ENCODE measurements at regions not wholly inside any gene's neighbourhood (a gene's known extent, or its start where the extent isn't known, plus 50 kb on each side); places are given as distances from the start of the nearest gene placed in this dataset.

DNA sequence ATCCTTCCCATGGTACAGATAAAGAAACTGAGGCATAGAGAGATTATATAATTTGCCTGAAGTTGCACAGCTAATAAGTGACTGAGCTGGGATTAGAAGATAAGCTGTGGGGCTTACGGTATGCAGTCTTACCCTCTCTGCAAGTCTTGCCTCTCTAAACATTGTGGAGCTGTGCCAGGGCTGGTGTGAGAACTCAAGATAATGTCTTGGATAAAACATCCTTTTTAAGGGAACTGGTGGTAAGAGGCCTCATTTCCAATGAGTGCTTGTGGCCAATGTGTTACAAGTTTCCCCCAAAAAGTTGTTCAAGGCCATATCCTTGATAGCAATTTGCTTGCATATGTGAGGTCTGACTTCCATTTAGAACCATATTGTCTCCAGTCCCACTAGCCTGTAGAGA, 84.3 kb upstream of the ETAA1 start:
- no peaks in the 10 kb centered on the region for H3K36me3 Mint-ChIP-seq (ENCODE audit: low read depth, unreplicated experiment)
- no peak for DNase-seq (ENCODE audit: low spot score)
- TF ChIP-seq, protein P1, sequence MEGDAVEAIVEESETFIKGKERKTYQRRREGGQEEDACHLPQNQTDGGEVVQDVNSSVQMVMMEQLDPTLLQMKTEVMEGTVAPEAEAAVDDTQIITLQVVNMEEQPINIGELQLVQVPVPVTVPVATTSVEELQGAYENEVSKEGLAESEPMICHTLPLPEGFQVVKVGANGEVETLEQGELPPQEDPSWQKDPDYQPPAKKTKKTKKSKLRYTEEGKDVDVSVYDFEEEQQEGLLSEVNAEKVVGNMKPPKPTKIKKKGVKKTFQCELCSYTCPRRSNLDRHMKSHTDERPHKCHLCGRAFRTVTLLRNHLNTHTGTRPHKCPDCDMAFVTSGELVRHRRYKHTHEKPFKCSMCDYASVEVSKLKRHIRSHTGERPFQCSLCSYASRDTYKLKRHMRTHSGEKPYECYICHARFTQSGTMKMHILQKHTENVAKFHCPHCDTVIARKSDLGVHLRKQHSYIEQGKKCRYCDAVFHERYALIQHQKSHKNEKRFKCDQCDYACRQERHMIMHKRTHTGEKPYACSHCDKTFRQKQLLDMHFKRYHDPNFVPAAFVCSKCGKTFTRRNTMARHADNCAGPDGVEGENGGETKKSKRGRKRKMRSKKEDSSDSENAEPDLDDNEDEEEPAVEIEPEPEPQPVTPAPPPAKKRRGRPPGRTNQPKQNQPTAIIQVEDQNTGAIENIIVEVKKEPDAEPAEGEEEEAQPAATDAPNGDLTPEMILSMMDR (IDR thresholded peaks at IDR 0.05; ENCODE audit: unreplicated experiment), result no peak
- no peak overlapping the region for H3K27ac Mint-ChIP-seq (ENCODE audit: unreplicated experiment)
- H3K9me3 Mint-ChIP-seq (ENCODE audit: unreplicated experiment), result no peaks in the 10 kb centered on the region
- H3K27me3 Mint-ChIP-seq (ENCODE audit: unreplicated experiment), result peaks cover 1% of the 10 kb centered on the region
- no peaks in the 10 kb centered on the region for H3K4me1 Mint-ChIP-seq (ENCODE audit: unreplicated experiment)
- no peak overlapping the region for H3K4me3 Mint-ChIP-seq (ENCODE audit: unreplicated experiment)

DNA sequence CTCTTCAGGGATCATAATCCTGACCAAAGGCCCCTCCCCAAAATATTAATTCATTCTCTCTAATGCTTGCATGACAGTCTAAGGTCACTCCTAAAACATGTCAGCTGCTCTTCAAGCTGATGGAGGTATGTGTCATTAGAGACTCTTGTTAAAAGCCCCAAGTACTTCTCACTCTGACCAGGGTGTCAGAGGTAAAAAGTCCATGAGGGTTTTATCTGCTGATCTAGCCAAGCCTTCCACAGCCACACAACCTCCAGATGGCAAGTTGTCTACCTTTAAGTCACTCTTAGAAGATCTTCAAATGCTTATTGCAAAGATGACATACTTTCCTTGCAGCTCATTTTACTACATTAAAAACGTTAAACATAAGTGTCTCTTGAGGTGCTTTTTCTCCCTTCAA, 83.6 kb upstream of the ETAA1 start:
- Mint-ChIP-seq H3K4me3 (ENCODE audit: unreplicated experiment) (no peak overlapping the region), H3K36me3 (ENCODE audit: low read depth, unreplicated experiment) (no peaks in the 10 kb centered on the region), H3K9me3 (ENCODE audit: unreplicated experiment) (no peaks in the 10 kb centered on the region), H3K4me1 (ENCODE audit: unreplicated experiment) (no peaks in the 10 kb centered on the region), H3K27ac (ENCODE audit: unreplicated experiment) (no peak overlapping the region), H3K27me3 (ENCODE audit: unreplicated experiment) (peaks cover 1% of the 10 kb centered on the region)
- DNase-seq (ENCODE audit: low spot score), result no peak
- TF ChIP-seq, protein P1 (IDR thresholded peaks at IDR 0.05; ENCODE audit: unreplicated experiment), result no peak

DNA sequence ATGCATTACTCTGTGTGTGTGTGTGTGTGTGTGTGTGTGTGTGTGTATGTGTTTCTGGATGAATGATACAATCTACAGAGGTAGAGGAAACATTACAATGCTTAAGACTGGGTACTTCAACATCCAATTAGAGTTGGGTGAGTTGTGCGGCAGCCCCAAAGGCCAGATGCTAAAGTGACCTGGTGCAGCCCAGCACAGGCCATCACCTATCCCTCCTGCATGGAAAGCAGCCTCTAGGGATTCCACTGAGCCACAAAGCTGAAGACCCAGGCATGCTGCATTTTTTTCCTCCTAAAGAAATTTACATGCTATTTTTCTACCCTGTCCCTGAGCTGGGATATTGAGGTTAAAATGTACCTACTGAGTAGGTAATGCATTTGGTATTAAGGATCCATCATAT, 79.1 kb upstream of the ETAA1 start:
- Mint-ChIP-seq H3K27me3 (ENCODE audit: unreplicated experiment) (peaks cover 1% of the 10 kb centered on the region), H3K27ac (ENCODE audit: unreplicated experiment) (no peak overlapping the region)
- DNase-seq (ENCODE audit: low spot score), result no peak

DNA sequence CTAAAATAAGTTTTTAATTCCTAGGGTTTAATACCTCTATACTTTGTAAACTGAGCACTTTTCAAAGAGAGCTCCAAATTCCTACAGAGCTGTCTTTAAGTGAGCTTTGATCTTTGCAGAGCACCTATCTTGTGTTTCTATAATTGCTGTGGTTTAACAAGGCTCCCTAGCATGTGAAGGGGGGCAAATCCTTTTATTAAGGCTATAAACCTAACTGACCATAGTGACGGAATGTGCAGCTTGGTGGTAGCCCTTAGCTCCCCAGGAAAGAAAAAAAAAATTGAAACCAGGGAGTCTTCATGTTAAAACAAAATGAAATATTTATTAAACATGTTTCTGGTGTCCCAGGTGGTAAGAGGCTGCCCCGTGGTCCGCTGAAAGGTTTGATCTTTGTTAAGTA, 78.6 kb upstream of the ETAA1 start:
- Mint-ChIP-seq H3K4me3 (ENCODE audit: unreplicated experiment) (no peak overlapping the region), H3K27me3 (ENCODE audit: unreplicated experiment) (peaks cover 1% of the 10 kb centered on the region), H3K36me3 (ENCODE audit: low read depth, unreplicated experiment) (no peaks in the 10 kb centered on the region), H3K27ac (ENCODE audit: unreplicated experiment) (no peak overlapping the region), H3K9me3 (ENCODE audit: unreplicated experiment) (no peaks in the 10 kb centered on the region), H3K4me1 (ENCODE audit: unreplicated experiment) (peaks cover 3% of the 10 kb centered on the region)
- TF ChIP-seq, protein P1 (IDR thresholded peaks at IDR 0.05; ENCODE audit: unreplicated experiment), result no peak
- no peak for DNase-seq (ENCODE audit: low spot score)

More for the DNA sequence above, 79.1 kb upstream of the ETAA1 start:
- no peaks in the 10 kb centered on the region for H3K36me3 Mint-ChIP-seq (ENCODE audit: low read depth, unreplicated experiment)
- H3K9me3 Mint-ChIP-seq (ENCODE audit: unreplicated experiment), result no peaks in the 10 kb centered on the region
- peaks cover 3% of the 10 kb centered on the region for H3K4me1 Mint-ChIP-seq (ENCODE audit: unreplicated experiment)
- H3K4me3 Mint-ChIP-seq (ENCODE audit: unreplicated experiment), result no peak overlapping the region
- TF ChIP-seq, protein P1 (IDR thresholded peaks at IDR 0.05; ENCODE audit: unreplicated experiment), result no peak

DNA sequence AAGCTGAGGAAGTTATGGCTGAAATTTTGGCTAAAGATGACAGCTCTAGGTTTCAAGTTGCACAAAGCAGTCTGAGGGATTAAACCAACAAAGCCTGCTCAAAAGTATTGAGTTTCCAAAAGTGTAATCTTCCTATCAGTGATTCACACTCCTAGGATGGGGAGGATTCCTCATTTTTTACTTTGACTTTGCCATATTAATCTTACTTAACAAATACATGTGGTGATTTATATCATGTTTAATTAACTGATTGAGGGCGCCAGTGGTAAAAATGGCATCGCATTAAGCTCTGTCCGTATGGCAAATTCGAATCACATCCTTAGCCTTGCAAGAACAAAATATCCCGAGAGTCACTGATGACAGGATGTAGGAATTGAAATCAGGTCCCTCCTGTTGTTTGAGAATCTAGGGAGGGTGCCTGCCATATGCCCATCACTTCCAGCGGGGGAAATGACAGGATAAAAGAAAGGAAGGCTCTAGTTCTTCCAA, 78.1 kb upstream of the ETAA1 start:
- Mint-ChIP-seq H3K27me3 (ENCODE audit: unreplicated experiment) (peaks cover 1% of the 10 kb centered on the region), H3K4me1 (ENCODE audit: unreplicated experiment) (peaks cover 3% of the 10 kb centered on the region), H3K4me3 (ENCODE audit: unreplicated experiment) (no peak overlapping the region), H3K27ac (ENCODE audit: unreplicated experiment) (no peak overlapping the region), H3K36me3 (ENCODE audit: low read depth, unreplicated experiment) (no peaks in the 10 kb centered on the region), H3K9me3 (ENCODE audit: unreplicated experiment) (no peaks in the 10 kb centered on the region)
- TF ChIP-seq, protein P1 (IDR thresholded peaks at IDR 0.05; ENCODE audit: unreplicated experiment), result no peak
- no peak for DNase-seq (ENCODE audit: low spot score)

Measured in endothelial cell (in vitro differentiated cells).